ENCODE measurements at regions not wholly inside any gene's neighbourhood (a gene's known extent, or its start where the extent isn't known, plus 50 kb on each side); places are given as distances from the start of the nearest gene placed in this dataset.

- H2BK120ac ChIP-seq (ENCODE audit: low read depth, low read length), result no peak overlapping the region
- no peak for DNase-seq
- no peak overlapping the region for H3K23ac ChIP-seq (ENCODE audit: low read length in 2 of 2)
- no peak overlapping the region for H2AK5ac ChIP-seq (ENCODE audit: low read length, severe bottlenecking)
- no peaks in the 10 kb centered on the region for H3K9me3 ChIP-seq (ENCODE audit: control insufficient read depth, low read length)
- H3K79me1 ChIP-seq (replicated peaks; ENCODE audit: low read length, poor library complexity, severe bottlenecking), result no peaks in the 10 kb centered on the region
- no peak overlapping the region for H4K91ac ChIP-seq (ENCODE audit: low read length)
- H3K36me3 ChIP-seq (ENCODE audit: control insufficient read depth in 1 of 2, insufficient read depth in 2 of 2, low read depth in 1 of 2, low read length in 2 of 2), result no peaks in the 10 kb centered on the region
- no peak overlapping the region for H2BK5ac ChIP-seq (ENCODE audit: low read depth, low read length, poor library complexity, severe bottlenecking)
- no peak overlapping the region for H3K4me2 ChIP-seq (ENCODE audit: low read length, poor library complexity, severe bottlenecking)
- no peaks in the 10 kb centered on the region for H3K27me3 ChIP-seq (ENCODE audit: control insufficient read depth in 1 of 2, insufficient read depth in 1 of 2, low read length in 2 of 2)
- peaks cover 2% of the 10 kb centered on the region for H3K4me1 ChIP-seq (ENCODE audit: control insufficient read depth, insufficient read depth, low read depth, low read length)
- H3K14ac ChIP-seq (ENCODE audit: low read length in 2 of 2), result no peak overlapping the region
- peak overlapping the region in 1 of 2 experiments; percentile 21 for H2BK12ac ChIP-seq (ENCODE audit: low read length in 2 of 2)
- no peak overlapping the region for H4K8ac ChIP-seq (ENCODE audit: low read length)
- H3K9ac ChIP-seq (ENCODE audit: low read length), result no peak overlapping the region
- no peak overlapping the region for H3K4ac ChIP-seq (ENCODE audit: low read depth in 1 of 2, low read length in 2 of 2)
- WGBS, result 100% methylated on average over 2 of the region's 2 CpGs
- no peak overlapping the region for H2AFZ ChIP-seq (ENCODE audit: low read depth, low read length)
- H2BK15ac ChIP-seq (ENCODE audit: low read depth, poor library complexity, severe bottlenecking), result no peak overlapping the region
- H3K4me3 ChIP-seq (ENCODE audit: insufficient read depth in 1 of 2, low read depth in 1 of 2, low read length in 2 of 2), result no peak overlapping the region
- H3K18ac ChIP-seq (ENCODE audit: low read depth in 1 of 2, low read length in 2 of 2), result peak overlapping the region in 1 of 2 experiments; percentile 55
- H3K27ac ChIP-seq (ENCODE audit: low read length, poor library complexity, severe bottlenecking), result no peak overlapping the region
These were observed 150.2 kb upstream of the ZEB2 start for GRCh38 chr2:144670080-144670479.

GRCh38 chr2:144669196-144669987, 149.5 kb upstream of the ZEB2 start:
- no peaks in the 10 kb centered on the region for H3K27me3 ChIP-seq (ENCODE audit: control insufficient read depth in 1 of 2, insufficient read depth in 1 of 2, low read length in 2 of 2)
- no peak overlapping the region for H2BK5ac ChIP-seq (ENCODE audit: low read depth, low read length, poor library complexity, severe bottlenecking)
- H2AK5ac ChIP-seq (ENCODE audit: low read length, severe bottlenecking), result no peak overlapping the region
- peaks cover 2% of the 10 kb centered on the region for H3K4me1 ChIP-seq (ENCODE audit: control insufficient read depth, insufficient read depth, low read depth, low read length)
- H3K23ac ChIP-seq (ENCODE audit: low read length in 2 of 2), result no peak overlapping the region
- DNase-seq, result no peak
- no peaks in the 10 kb centered on the region for H3K36me3 ChIP-seq (ENCODE audit: control insufficient read depth in 1 of 2, insufficient read depth in 2 of 2, low read depth in 1 of 2, low read length in 2 of 2)
- no peak overlapping the region for H4K91ac ChIP-seq (ENCODE audit: low read length)
- no peak overlapping the region for H2AFZ ChIP-seq (ENCODE audit: low read depth, low read length)
- no peak overlapping the region for H3K14ac ChIP-seq (ENCODE audit: low read length in 2 of 2)
- H3K9me3 ChIP-seq (ENCODE audit: control insufficient read depth, low read length), result no peaks in the 10 kb centered on the region
- H3K9ac ChIP-seq (ENCODE audit: low read length), result no peak overlapping the region
- H3K4me3 ChIP-seq (ENCODE audit: insufficient read depth in 1 of 2, low read depth in 1 of 2, low read length in 2 of 2), result no peak overlapping the region
- no peak overlapping the region for H2BK120ac ChIP-seq (ENCODE audit: low read depth, low read length)
- H3K27ac ChIP-seq (ENCODE audit: low read length, poor library complexity, severe bottlenecking), result no peak overlapping the region
- H3K4ac ChIP-seq (ENCODE audit: low read depth in 1 of 2, low read length in 2 of 2), result no peak overlapping the region
- no peak overlapping the region for H2BK15ac ChIP-seq (ENCODE audit: low read depth, poor library complexity, severe bottlenecking)
- no peak overlapping the region for H3K4me2 ChIP-seq (ENCODE audit: low read length, poor library complexity, severe bottlenecking)
- WGBS, result 81% methylated on average over 7 of the region's 7 CpGs
- no peak overlapping the region for H4K8ac ChIP-seq (ENCODE audit: low read length)
- no peak overlapping the region for H3K18ac ChIP-seq (ENCODE audit: low read depth in 1 of 2, low read length in 2 of 2)
- no peaks in the 10 kb centered on the region for H3K79me1 ChIP-seq (replicated peaks; ENCODE audit: low read length, poor library complexity, severe bottlenecking)
- H2BK12ac ChIP-seq (ENCODE audit: low read length in 2 of 2), result no peak overlapping the region

DNA sequence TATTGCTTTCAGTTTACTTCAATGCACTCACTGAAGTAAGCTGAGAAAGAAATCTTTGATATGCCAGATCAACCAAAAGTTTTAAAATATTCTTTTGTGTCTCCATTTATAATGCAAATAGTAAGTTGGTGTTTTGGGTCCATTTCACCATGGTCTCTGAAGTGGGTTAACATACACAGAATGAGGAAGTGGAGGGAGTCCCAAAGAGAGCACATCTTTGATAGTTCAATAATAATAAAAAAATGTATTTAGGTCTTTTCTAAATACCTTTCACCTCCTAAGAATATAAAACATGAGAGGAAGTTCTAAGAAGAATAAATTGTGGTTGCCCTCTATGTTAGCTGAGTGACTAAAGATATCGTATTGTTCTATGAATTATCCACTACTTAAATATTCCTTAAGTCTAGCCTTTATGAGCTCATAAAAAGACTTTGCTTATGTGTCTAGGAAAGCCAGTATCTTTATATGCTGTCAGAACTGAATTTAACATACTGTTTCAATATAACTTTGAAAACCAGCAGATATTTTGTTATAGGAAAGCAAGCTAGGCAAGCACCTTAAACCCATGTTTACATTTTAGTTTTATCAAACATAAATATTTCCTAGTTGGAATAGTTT, 148.7 kb upstream of the ZEB2 start:
- H3K4ac ChIP-seq (ENCODE audit: low read depth in 1 of 2, low read length in 2 of 2), result no peak overlapping the region
- WGBS, result no CpG with 5 or more reads among the region's 1 CpG
- H3K9me3 ChIP-seq (ENCODE audit: control insufficient read depth, low read length), result no peaks in the 10 kb centered on the region
- peaks cover 2% of the 10 kb centered on the region for H3K4me1 ChIP-seq (ENCODE audit: control insufficient read depth, insufficient read depth, low read depth, low read length)
- no peak overlapping the region for H3K27ac ChIP-seq (ENCODE audit: low read length, poor library complexity, severe bottlenecking)
- H2BK120ac ChIP-seq (ENCODE audit: low read depth, low read length), result no peak overlapping the region
- no peak overlapping the region for H2BK12ac ChIP-seq (ENCODE audit: low read length in 2 of 2)
- no peaks in the 10 kb centered on the region for H3K27me3 ChIP-seq (ENCODE audit: control insufficient read depth in 1 of 2, insufficient read depth in 1 of 2, low read length in 2 of 2)
- H2BK15ac ChIP-seq (ENCODE audit: low read depth, poor library complexity, severe bottlenecking), result no peak overlapping the region
- H3K14ac ChIP-seq (ENCODE audit: low read length in 2 of 2), result no peak overlapping the region
- no peaks in the 10 kb centered on the region for H3K79me1 ChIP-seq (replicated peaks; ENCODE audit: low read length, poor library complexity, severe bottlenecking)
- no peak overlapping the region for H4K91ac ChIP-seq (ENCODE audit: low read length)
- H3K36me3 ChIP-seq (ENCODE audit: control insufficient read depth in 1 of 2, insufficient read depth in 2 of 2, low read depth in 1 of 2, low read length in 2 of 2), result no peaks in the 10 kb centered on the region
- H2AFZ ChIP-seq (ENCODE audit: low read depth, low read length), result no peak overlapping the region
- no peak overlapping the region for H2AK5ac ChIP-seq (ENCODE audit: low read length, severe bottlenecking)
- no peak overlapping the region for H3K23ac ChIP-seq (ENCODE audit: low read length in 2 of 2)
- no peak overlapping the region for H3K4me3 ChIP-seq (ENCODE audit: insufficient read depth in 1 of 2, low read depth in 1 of 2, low read length in 2 of 2)
- no peak overlapping the region for H3K18ac ChIP-seq (ENCODE audit: low read depth in 1 of 2, low read length in 2 of 2)
- H3K9ac ChIP-seq (ENCODE audit: low read length), result no peak overlapping the region
- no peak for DNase-seq
- H3K4me2 ChIP-seq (ENCODE audit: low read length, poor library complexity, severe bottlenecking), result no peak overlapping the region
- H2BK5ac ChIP-seq (ENCODE audit: low read depth, low read length, poor library complexity, severe bottlenecking), result no peak overlapping the region
- H4K8ac ChIP-seq (ENCODE audit: low read length), result no peak overlapping the region

GRCh38 chr2:144666032-144666431, 146.1 kb upstream of the ZEB2 start:
- Histone ChIP-seq H2BK12ac (ENCODE audit: low read length in 2 of 2) (no peak overlapping the region), H2BK5ac (ENCODE audit: low read depth, low read length, poor library complexity, severe bottlenecking) (no peak overlapping the region), H3K4me2 (ENCODE audit: low read length, poor library complexity, severe bottlenecking) (no peak overlapping the region), H3K9ac (ENCODE audit: low read length) (no peak overlapping the region), H3K27ac (ENCODE audit: low read length, poor library complexity, severe bottlenecking) (no peak overlapping the region), H3K4ac (ENCODE audit: low read depth in 1 of 2, low read length in 2 of 2) (no peak overlapping the region), H3K4me3 (ENCODE audit: insufficient read depth in 1 of 2, low read depth in 1 of 2, low read length in 2 of 2) (no peak overlapping the region), H3K36me3 (ENCODE audit: control insufficient read depth in 1 of 2, insufficient read depth in 2 of 2, low read depth in 1 of 2, low read length in 2 of 2) (no peaks in the 10 kb centered on the region), H3K79me1 (replicated peaks; ENCODE audit: low read length, poor library complexity, severe bottlenecking) (no peaks in the 10 kb centered on the region), H3K18ac (ENCODE audit: low read depth in 1 of 2, low read length in 2 of 2) (no peak overlapping the region), H3K23ac (ENCODE audit: low read length in 2 of 2) (no peak overlapping the region), H2AFZ (ENCODE audit: low read depth, low read length) (no peak overlapping the region), H2AK5ac (ENCODE audit: low read length, severe bottlenecking) (no peak overlapping the region), H2BK15ac (ENCODE audit: low read depth, poor library complexity, severe bottlenecking) (no peak overlapping the region), H3K4me1 (ENCODE audit: control insufficient read depth, insufficient read depth, low read depth, low read length) (peaks cover 2% of the 10 kb centered on the region), H3K9me3 (ENCODE audit: control insufficient read depth, low read length) (no peaks in the 10 kb centered on the region), H3K27me3 (ENCODE audit: control insufficient read depth in 1 of 2, insufficient read depth in 1 of 2, low read length in 2 of 2) (no peaks in the 10 kb centered on the region), H4K91ac (ENCODE audit: low read length) (no peak overlapping the region), H3K14ac (ENCODE audit: low read length in 2 of 2) (no peak overlapping the region), H2BK120ac (ENCODE audit: low read depth, low read length) (no peak overlapping the region), H4K8ac (ENCODE audit: low read length) (no peak overlapping the region)
- no peak for DNase-seq
- WGBS, result 83% methylated on average over 3 of the region's 5 CpGs
